Uterus (tissue), 2 donors: ENCODE measurements at regions not wholly inside any gene's neighbourhood (a gene's known extent, or its start where the extent isn't known, plus 50 kb on each side); places are given as distances from the start of the nearest gene placed in this dataset.

Experiments
- CTCF ChIP-seq, 4 experiments: fragments of 200-600 bp in 2 of 4; fragments of 450-650 bp in 2 of 4; sonication (generic) in 2 of 4; IDR thresholded peaks; one replicate each; pipeline ENCODE4 v1.5.1; 2016 to 2019; ENCODE audit warnings: antibody characterized with exemption in 4 of 4, mild to moderate bottlenecking in 2 of 4, moderate library complexity in 1 of 4
- POLR2A ChIP-seq, 2 donors: fragments of 450-650 bp; IDR thresholded peaks; one replicate each; pipeline ENCODE4 v1.6.1; 2016; ENCODE audit warnings: antibody characterized with exemption in 2 of 2, mild to moderate bottlenecking in 1 of 2, moderate library complexity in 1 of 2

- no peak for TF ChIP-seq CTCF (IDR thresholded peaks at IDR 0.05)
- no peak for TF ChIP-seq POLR2A (IDR thresholded peaks at IDR 0.05)
Measured at GRCh38 chr3:194871864-194872668, 186.4 kb downstream of the FAM43A start.
